Breast epithelium (tissue), 3 donors: ENCODE measurements at regions not wholly inside any gene's neighbourhood (a gene's known extent, or its start where the extent isn't known, plus 50 kb on each side); places are given as distances from the start of the nearest gene placed in this dataset.

ENCODE experiments used
- POLR2A ChIP-seq: fragments of 450-650 bp; IDR thresholded peaks from one replicate; pipeline ENCODE4 v1.6.1; 2016; ENCODE audit warnings: antibody characterized with exemption, mild to moderate bottlenecking, moderate library complexity
- POLR2AphosphoS5 ChIP-seq, 3 donors: sonication (generic); formaldehyde crosslinking; IDR thresholded peaks; one replicate each; pipeline ENCODE4 v1.6.1; 2017; ENCODE audit warnings: antibody characterized with exemption in 3 of 3
- TF ChIP-seq, protein P1 (sequence below), 3 donors: fragments of 450-650 bp; IDR thresholded peaks; one replicate each; pipeline ENCODE4 v1.5.1; 2016 to 2017; ENCODE audit warnings: antibody characterized with exemption in 3 of 3, mild to moderate bottlenecking in 3 of 3, moderate library complexity in 3 of 3

DNA sequence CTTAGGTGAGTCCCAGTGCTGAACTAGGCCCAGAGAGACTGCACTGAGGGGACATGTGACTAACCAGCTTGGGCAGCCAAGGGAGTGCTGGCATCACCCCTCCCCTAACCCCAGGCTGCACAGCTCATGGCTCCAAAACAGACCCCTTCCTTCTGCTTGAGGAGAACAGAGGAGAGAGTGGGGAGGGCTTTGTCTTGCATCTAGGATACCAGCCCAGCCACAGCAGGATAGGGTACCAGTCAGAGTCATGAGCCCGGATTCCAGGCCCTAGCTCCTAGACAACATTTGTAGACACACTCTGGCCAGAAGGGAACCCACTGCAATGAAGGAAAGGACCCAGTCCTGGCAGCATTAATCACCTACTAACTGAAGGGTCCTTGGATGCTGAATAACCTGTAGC is 49.9 kb upstream of the PLSCR4 start:
- TF ChIP-seq, protein P1, sequence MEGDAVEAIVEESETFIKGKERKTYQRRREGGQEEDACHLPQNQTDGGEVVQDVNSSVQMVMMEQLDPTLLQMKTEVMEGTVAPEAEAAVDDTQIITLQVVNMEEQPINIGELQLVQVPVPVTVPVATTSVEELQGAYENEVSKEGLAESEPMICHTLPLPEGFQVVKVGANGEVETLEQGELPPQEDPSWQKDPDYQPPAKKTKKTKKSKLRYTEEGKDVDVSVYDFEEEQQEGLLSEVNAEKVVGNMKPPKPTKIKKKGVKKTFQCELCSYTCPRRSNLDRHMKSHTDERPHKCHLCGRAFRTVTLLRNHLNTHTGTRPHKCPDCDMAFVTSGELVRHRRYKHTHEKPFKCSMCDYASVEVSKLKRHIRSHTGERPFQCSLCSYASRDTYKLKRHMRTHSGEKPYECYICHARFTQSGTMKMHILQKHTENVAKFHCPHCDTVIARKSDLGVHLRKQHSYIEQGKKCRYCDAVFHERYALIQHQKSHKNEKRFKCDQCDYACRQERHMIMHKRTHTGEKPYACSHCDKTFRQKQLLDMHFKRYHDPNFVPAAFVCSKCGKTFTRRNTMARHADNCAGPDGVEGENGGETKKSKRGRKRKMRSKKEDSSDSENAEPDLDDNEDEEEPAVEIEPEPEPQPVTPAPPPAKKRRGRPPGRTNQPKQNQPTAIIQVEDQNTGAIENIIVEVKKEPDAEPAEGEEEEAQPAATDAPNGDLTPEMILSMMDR (IDR thresholded peaks at IDR 0.05) = no peak
- TF ChIP-seq POLR2AphosphoS5 (IDR thresholded peaks at IDR 0.05) = no peak
- no peak for TF ChIP-seq POLR2A
